Astrocyte (in vitro differentiated cells and primary cell): ENCODE measurements at regions not wholly inside any gene's neighbourhood (a gene's known extent, or its start where the extent isn't known, plus 50 kb on each side); places are given as distances from the start of the nearest gene placed in this dataset.

Experiments
- DNase-seq: peaks from one replicate; pipeline ENCODE4 v3.0.0-alpha.2; 2010; ENCODE audit warnings: low read depth
- FAIRE-seq: peaks from 2 replicates; lab custom pipeline; 2011; peaks lifted over from hg19 to GRCh38; lab: Jason Lieb, UNC
- H2AFZ ChIP-seq: 2 replicates; pipeline ENCODE4 v1.6.0; 2012; ENCODE audit warnings: low read depth, low read length, inconsistent platforms
- H3K27ac ChIP-seq: 2 replicates; pipeline ENCODE4 v1.5.1; 2011; ENCODE audit warnings: low read depth, low read length, inconsistent platforms
- H3K27me3 ChIP-seq: 2 replicates; pipeline ENCODE4 v1.6.0; 2011; ENCODE audit warnings: low read length, inconsistent platforms; ENCODE audit not compliant: insufficient read depth
- H3K36me3 ChIP-seq: 2 replicates; pipeline ENCODE4 v1.5.1; 2011; ENCODE audit warnings: low read length, inconsistent platforms; ENCODE audit not compliant: insufficient read depth
- H3K4me1 ChIP-seq: 2 replicates; pipeline ENCODE4 v1.5.1; 2011; ENCODE audit warnings: low read length, inconsistent platforms; ENCODE audit not compliant: insufficient read depth
- H3K4me2 ChIP-seq: 2 replicates; pipeline ENCODE4 v1.6.0; 2012; ENCODE audit warnings: low read length, inconsistent platforms
- H3K4me3 ChIP-seq: 2 replicates; pipeline ENCODE4 v1.5.1; 2011; ENCODE audit warnings: low read depth, mild to moderate bottlenecking, low read length, inconsistent platforms; ENCODE audit not compliant: insufficient read depth
- H3K79me2 ChIP-seq: 2 replicates; pipeline ENCODE4 v1.6.0; 2012; ENCODE audit warnings: mild to moderate bottlenecking, low read length, inconsistent platforms; ENCODE audit not compliant: insufficient read depth
- H3K9ac ChIP-seq: 2 replicates; pipeline ENCODE4 v1.6.0; 2012; ENCODE audit warnings: mild to moderate bottlenecking, low read length, inconsistent platforms
- H3K9me3 ChIP-seq: 2 replicates; pipeline ENCODE4 v1.5.1; 2012; ENCODE audit warnings: low read depth, mild to moderate bottlenecking, low read length, inconsistent platforms; ENCODE audit not compliant: insufficient read depth
- H4K20me1 ChIP-seq: 2 replicates; pipeline ENCODE4 v1.6.0; 2012; ENCODE audit warnings: low read length, inconsistent platforms; ENCODE audit not compliant: insufficient read depth
- H3K27ac Mint-ChIP-seq: one replicate; pipeline ENCODE4 v1.8.0; 2021; ENCODE audit warnings: mild to moderate bottlenecking, mixed read lengths; ENCODE audit not compliant: unreplicated experiment
- H3K27me3 Mint-ChIP-seq: one replicate; pipeline ENCODE4 v1.8.0; 2021; ENCODE audit warnings: low read depth, mixed read lengths; ENCODE audit not compliant: unreplicated experiment
- H3K36me3 Mint-ChIP-seq: one replicate; pipeline ENCODE4 v1.8.0; 2021; ENCODE audit warnings: low read depth, mixed read lengths; ENCODE audit not compliant: unreplicated experiment
- H3K4me1 Mint-ChIP-seq: one replicate; pipeline ENCODE4 v1.8.0; 2021; ENCODE audit warnings: low read depth, mixed read lengths; ENCODE audit not compliant: unreplicated experiment
- H3K4me3 Mint-ChIP-seq: one replicate; pipeline ENCODE4 v1.8.0; 2021; ENCODE audit warnings: mild to moderate bottlenecking, moderate library complexity, mixed read lengths; ENCODE audit not compliant: unreplicated experiment
- H3K9me3 Mint-ChIP-seq: one replicate; pipeline ENCODE4 v1.8.0; 2021; ENCODE audit warnings: mild to moderate bottlenecking, mixed read lengths; ENCODE audit not compliant: unreplicated experiment
- CTCF ChIP-seq: IDR thresholded peaks from 2 replicates; pipeline ENCODE4 v1.5.1; 2011; ENCODE audit warnings: low read depth, mild to moderate bottlenecking, inconsistent platforms, low read length, moderate library complexity; ENCODE audit not compliant: insufficient read depth
- EZH2 ChIP-seq: IDR thresholded peaks from 2 replicates; pipeline ENCODE4 v1.6.1; 2012; ENCODE audit warnings: mild to moderate bottlenecking, low read length, inconsistent platforms; ENCODE audit not compliant: insufficient read depth

- Histone ChIP-seq H3K4me2 (no peak overlapping the region), H3K27ac (no peak overlapping the region), H3K36me3 (no peaks in the 10 kb centered on the region), H3K79me2 (no peaks in the 10 kb centered on the region), H4K20me1 (no peaks in the 10 kb centered on the region), H3K27me3 (no peaks in the 10 kb centered on the region), H2AFZ (peak overlapping the region; percentile 69), H3K9ac (no peak overlapping the region), H3K4me1 (peaks cover 15% of the 10 kb centered on the region), H3K9me3 (no peaks in the 10 kb centered on the region), H3K4me3 (no peak overlapping the region)
- no peak for TF ChIP-seq CTCF
- no peak for TF ChIP-seq EZH2
- Mint-ChIP-seq H3K27ac (peak overlapping the region; percentile 81), H3K27me3 (no peaks in the 10 kb centered on the region), H3K4me3 (no peak overlapping the region), H3K9me3 (peaks cover 1% of the 10 kb centered on the region), H3K36me3 (peaks cover 2% of the 10 kb centered on the region), H3K4me1 (peaks cover 18% of the 10 kb centered on the region)
- FAIRE-seq = no peak
- DNase-seq = no peak
These were observed 164.7 kb upstream of the SMAD3 start for GRCh38 chr15:66900586-66901310.

- TF ChIP-seq EZH2 (no peak), CTCF (no peak)
- H3K9me3 ChIP-seq = no peaks in the 10 kb centered on the region
- H3K4me1 ChIP-seq = peaks cover 15% of the 10 kb centered on the region
- no peaks in the 10 kb centered on the region for H3K27me3 ChIP-seq
- H3K9me3 Mint-ChIP-seq = peaks cover 1% of the 10 kb centered on the region
- no peak overlapping the region for H3K4me3 ChIP-seq
- no peaks in the 10 kb centered on the region for H4K20me1 ChIP-seq
- DNase-seq (peak; percentile 45), FAIRE-seq (no peak)
- peak overlapping the region; percentile 13 for H3K4me2 ChIP-seq
- H3K9ac ChIP-seq = no peak overlapping the region
- peak overlapping the region; percentile 4 for H3K27ac ChIP-seq
- peak overlapping the region; percentile 81 for H3K27ac Mint-ChIP-seq
- H3K4me3 Mint-ChIP-seq = no peak overlapping the region
- H2AFZ ChIP-seq = peak overlapping the region; percentile 69
- H3K4me1 Mint-ChIP-seq = peaks cover 18% of the 10 kb centered on the region
- H3K27me3 Mint-ChIP-seq = no peaks in the 10 kb centered on the region
- no peaks in the 10 kb centered on the region for H3K36me3 ChIP-seq
- peaks cover 2% of the 10 kb centered on the region for H3K36me3 Mint-ChIP-seq
- H3K79me2 ChIP-seq = no peaks in the 10 kb centered on the region
These were observed 163.9 kb upstream of the SMAD3 start for GRCh38 chr15:66901336-66902100.

GRCh38 chr15:66905185-66905584 lies 160.2 kb upstream of the SMAD3 start:
- H3K9me3 Mint-ChIP-seq = peaks cover 1% of the 10 kb centered on the region
- no peaks in the 10 kb centered on the region for H3K9me3 ChIP-seq
- H3K4me1 ChIP-seq = peaks cover 10% of the 10 kb centered on the region
- H3K27me3 Mint-ChIP-seq = no peaks in the 10 kb centered on the region
- no peak overlapping the region for H3K9ac ChIP-seq
- no peaks in the 10 kb centered on the region for H3K27me3 ChIP-seq
- H3K36me3 ChIP-seq = no peaks in the 10 kb centered on the region
- H3K4me3 ChIP-seq = no peak overlapping the region
- H3K79me2 ChIP-seq = no peaks in the 10 kb centered on the region
- H3K4me2 ChIP-seq = no peak overlapping the region
- H4K20me1 ChIP-seq = no peaks in the 10 kb centered on the region
- TF ChIP-seq CTCF (no peak), EZH2 (no peak)
- FAIRE-seq (no peak), DNase-seq (no peak)
- no peak overlapping the region for H3K27ac ChIP-seq
- H2AFZ ChIP-seq = no peak overlapping the region
- no peaks in the 10 kb centered on the region for H3K36me3 Mint-ChIP-seq
- no peak overlapping the region for H3K27ac Mint-ChIP-seq
- no peak overlapping the region for H3K4me3 Mint-ChIP-seq
- peaks cover 13% of the 10 kb centered on the region for H3K4me1 Mint-ChIP-seq
